Gastroesophageal sphincter (tissue), 3 donors: ENCODE measurements at regions not wholly inside any gene's neighbourhood (a gene's known extent, or its start where the extent isn't known, plus 50 kb on each side); places are given as distances from the start of the nearest gene placed in this dataset.

Experiments used
- POLR2AphosphoS5 ChIP-seq: sonication (generic); formaldehyde crosslinking; IDR thresholded peaks from one replicate; pipeline ENCODE4 v1.6.1; 2017; ENCODE audit warnings: antibody characterized with exemption
- TF ChIP-seq, protein P1 (sequence below), 4 experiments: fragments of 200-600 bp in 2 of 4; fragments of 450-650 bp in 2 of 4; sonication (generic) in 1 of 4; IDR thresholded peaks; one replicate each; pipeline ENCODE4 v1.5.1; 2017 to 2019; ENCODE audit warnings: antibody characterized with exemption in 4 of 4, mild to moderate bottlenecking in 2 of 4, moderate library complexity in 2 of 4

DNA sequence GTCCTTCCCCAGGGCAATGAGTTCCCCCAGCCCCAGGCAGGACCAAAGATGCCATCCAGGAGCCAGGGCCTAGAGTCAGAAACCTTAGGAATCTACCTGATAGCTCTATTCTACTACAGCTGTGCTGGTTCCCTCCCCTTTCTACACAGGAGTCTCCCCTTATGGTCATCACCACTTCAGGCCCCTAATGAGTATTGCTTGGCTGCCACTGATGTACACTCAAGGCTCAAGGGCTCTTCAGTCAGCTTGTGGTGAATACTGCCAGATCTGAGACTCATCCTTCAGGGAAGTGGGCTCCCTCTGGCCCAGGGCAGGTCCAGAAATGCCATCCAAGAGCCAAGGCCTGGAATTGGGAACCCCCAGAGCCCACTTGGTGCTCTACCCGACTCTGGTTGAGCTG lies 248.6 kb downstream of the ALDH8A1 start:
- TF ChIP-seq, protein P1, sequence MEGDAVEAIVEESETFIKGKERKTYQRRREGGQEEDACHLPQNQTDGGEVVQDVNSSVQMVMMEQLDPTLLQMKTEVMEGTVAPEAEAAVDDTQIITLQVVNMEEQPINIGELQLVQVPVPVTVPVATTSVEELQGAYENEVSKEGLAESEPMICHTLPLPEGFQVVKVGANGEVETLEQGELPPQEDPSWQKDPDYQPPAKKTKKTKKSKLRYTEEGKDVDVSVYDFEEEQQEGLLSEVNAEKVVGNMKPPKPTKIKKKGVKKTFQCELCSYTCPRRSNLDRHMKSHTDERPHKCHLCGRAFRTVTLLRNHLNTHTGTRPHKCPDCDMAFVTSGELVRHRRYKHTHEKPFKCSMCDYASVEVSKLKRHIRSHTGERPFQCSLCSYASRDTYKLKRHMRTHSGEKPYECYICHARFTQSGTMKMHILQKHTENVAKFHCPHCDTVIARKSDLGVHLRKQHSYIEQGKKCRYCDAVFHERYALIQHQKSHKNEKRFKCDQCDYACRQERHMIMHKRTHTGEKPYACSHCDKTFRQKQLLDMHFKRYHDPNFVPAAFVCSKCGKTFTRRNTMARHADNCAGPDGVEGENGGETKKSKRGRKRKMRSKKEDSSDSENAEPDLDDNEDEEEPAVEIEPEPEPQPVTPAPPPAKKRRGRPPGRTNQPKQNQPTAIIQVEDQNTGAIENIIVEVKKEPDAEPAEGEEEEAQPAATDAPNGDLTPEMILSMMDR (IDR thresholded peaks at IDR 0.05): no peak
- TF ChIP-seq POLR2AphosphoS5: no peak
